RWPE2 (cell line): ENCODE measurements at regions not wholly inside any gene's neighbourhood (a gene's known extent, or its start where the extent isn't known, plus 50 kb on each side); places are given as distances from the start of the nearest gene placed in this dataset.
A peak's percentile ranks its signal among the peaks of the same experiment; 100 is the strongest.

Experiments used
- ATAC-seq: fragments of 200-7000 bp; cut with Tn5 transposase; 3 replicates; pipeline ENCODE4 v1.9.1; 2021; ENCODE audit warnings: low read depth
- DNase-seq: peaks from one replicate; pipeline ENCODE4 v3.0.0-alpha.2; 2020; ENCODE audit warnings: low spot score
- H3K27ac ChIP-seq: fragments of 450-650 bp; 2 replicates; pipeline ENCODE4 v1.5.1; 2017; ENCODE audit warnings: mild to moderate bottlenecking; ENCODE audit not compliant: poor library complexity, severe bottlenecking
- H3K27me3 ChIP-seq: fragments of 250-450 bp; sonication (Bioruptor Pico); 2 replicates; pipeline ENCODE4 v1.5.1; 2021; ENCODE audit warnings: mild to moderate bottlenecking, moderate library complexity; ENCODE audit not compliant: insufficient read depth, poor library complexity, severe bottlenecking
- H3K36me3 ChIP-seq: fragments of 250-450 bp; sonication (Bioruptor Pico); 2 replicates; pipeline ENCODE4 v1.5.1; 2020; ENCODE audit warnings: low read depth, mild to moderate bottlenecking, moderate library complexity
- H3K4me1 ChIP-seq: fragments of 250-450 bp; sonication (Bioruptor Pico); 2 replicates; pipeline ENCODE4 v1.5.1; 2021; ENCODE audit warnings: mild to moderate bottlenecking, moderate library complexity; ENCODE audit not compliant: insufficient read depth, poor library complexity, severe bottlenecking
- H3K4me3 ChIP-seq: fragments of 250-450 bp; sonication (Bioruptor Pico); 2 replicates; pipeline ENCODE4 v1.5.1; 2021; ENCODE audit warnings: mild to moderate bottlenecking, moderate library complexity; ENCODE audit not compliant: severe bottlenecking
- H3K9me3 ChIP-seq: fragments of 250-450 bp; sonication (Bioruptor Pico); 2 replicates; pipeline ENCODE4 v1.5.1; 2021; ENCODE audit warnings: mild to moderate bottlenecking, moderate library complexity; ENCODE audit not compliant: severe bottlenecking
- CTCF ChIP-seq: fragments of 450-650 bp; IDR thresholded peaks from one replicate; pipeline ENCODE4 v1.5.1; 2017; ENCODE audit warnings: mild to moderate bottlenecking, moderate library complexity; ENCODE audit not compliant: poor library complexity, severe bottlenecking

DNA sequence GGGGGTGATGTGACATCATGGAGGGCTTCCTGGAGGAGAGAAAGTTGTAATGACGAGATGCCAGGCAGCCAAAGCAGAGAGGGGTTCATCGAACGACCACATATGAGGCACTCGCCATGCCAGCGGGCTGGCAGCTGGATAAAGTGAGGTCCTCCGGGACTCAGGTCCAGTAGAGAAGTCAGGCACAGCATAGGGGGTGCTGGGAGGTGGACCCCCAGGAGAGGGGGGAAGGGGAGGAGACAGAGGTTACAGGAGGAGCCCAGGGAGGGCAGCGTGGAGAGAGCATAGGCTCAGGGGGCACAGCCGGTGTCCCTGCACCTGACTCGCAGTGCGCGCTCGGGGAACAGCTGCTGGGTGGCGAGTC, 174.7 kb downstream of the BMP7 start:
- Histone ChIP-seq H3K27ac (no peak overlapping the region), H3K4me1 (no peaks in the 10 kb centered on the region), H3K36me3 (no peaks in the 10 kb centered on the region), H3K9me3 (no peaks in the 10 kb centered on the region), H3K27me3 (peaks cover 20% of the 10 kb centered on the region), H3K4me3 (no peak overlapping the region)
- DNase-seq: no peak
- no peak for TF ChIP-seq CTCF
- ATAC-seq: peak; percentile 1; the same call in 2 of the 3 replicates

- no peaks in the 10 kb centered on the region for H3K9me3 ChIP-seq
- no peak overlapping the region for H3K27ac ChIP-seq
- H3K27me3 ChIP-seq: peaks cover 23% of the 10 kb centered on the region
- TF ChIP-seq CTCF: peak; percentile 99
- no peaks in the 10 kb centered on the region for H3K36me3 ChIP-seq
- no peak overlapping the region for H3K4me3 ChIP-seq
- H3K4me1 ChIP-seq: no peaks in the 10 kb centered on the region
- ATAC-seq (peak; percentile 59), DNase-seq (peak; percentile 87)
Measured at GRCh38 chr20:57092112-57092899, 174.1 kb downstream of the BMP7 start.

DNA sequence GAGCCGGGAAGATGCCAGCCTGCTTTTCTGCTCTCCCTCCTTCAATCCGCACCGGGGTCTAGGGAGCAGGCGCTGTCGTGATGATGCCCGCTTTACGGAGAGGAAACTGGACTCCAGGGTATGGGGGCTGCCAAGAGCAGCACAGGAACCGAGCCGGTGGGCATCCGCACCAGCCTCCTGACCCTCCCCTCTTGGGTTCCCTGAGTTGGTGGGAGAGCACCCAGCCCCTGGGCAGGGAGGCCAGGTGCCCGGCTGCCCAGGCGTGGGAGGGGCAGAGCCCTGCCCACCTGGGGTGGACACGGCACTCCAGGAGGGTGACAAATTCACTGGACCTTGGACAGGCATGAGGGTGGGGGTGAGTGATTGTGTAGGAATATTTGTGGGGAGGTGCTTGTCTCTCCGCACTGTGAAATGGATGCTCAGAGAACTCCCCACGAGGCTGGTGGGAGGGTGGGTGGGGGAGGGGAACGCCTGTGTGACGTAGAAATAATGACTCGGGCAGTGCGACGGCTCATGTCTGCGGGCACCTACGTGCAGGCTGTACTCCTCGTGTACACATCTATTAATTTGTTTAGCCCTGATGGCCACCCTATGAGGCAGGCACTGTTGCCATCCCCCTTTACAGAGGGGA, 173.4 kb downstream of the BMP7 start:
- DNase-seq (peak; percentile 83), ATAC-seq (no peak)
- TF ChIP-seq CTCF: no peak
- H3K4me3 ChIP-seq: no peak overlapping the region
- no peaks in the 10 kb centered on the region for H3K36me3 ChIP-seq
- H3K27ac ChIP-seq: no peak overlapping the region
- H3K27me3 ChIP-seq: peaks cover 23% of the 10 kb centered on the region
- H3K4me1 ChIP-seq: no peaks in the 10 kb centered on the region
- H3K9me3 ChIP-seq: no peaks in the 10 kb centered on the region

GRCh38 chr20:57093766-57094165, 172.7 kb downstream of the BMP7 start:
- H3K27ac ChIP-seq: no peak overlapping the region
- no peaks in the 10 kb centered on the region for H3K36me3 ChIP-seq
- no peak for ATAC-seq
- no peaks in the 10 kb centered on the region for H3K4me1 ChIP-seq
- no peak for TF ChIP-seq CTCF
- H3K9me3 ChIP-seq: no peaks in the 10 kb centered on the region
- H3K4me3 ChIP-seq: no peak overlapping the region
- peaks cover 24% of the 10 kb centered on the region for H3K27me3 ChIP-seq
- peak; percentile 75 for DNase-seq
